ENCODE measurements at regions not wholly inside any gene's neighbourhood (a gene's known extent, or its start where the extent isn't known, plus 50 kb on each side); places are given as distances from the start of the nearest gene placed in this dataset.

- Mint-ChIP-seq H3K27me3 (peaks cover 8% of the 10 kb centered on the region), H3K4me3 (no peak overlapping the region), H3K27ac (no peak overlapping the region)
Observed at GRCh38 chr11:121696931-121697670, 244.3 kb upstream of the SORL1-AS1 start.

GRCh38 chr11:121696177-121696871, 243.6 kb upstream of the SORL1-AS1 start:
- H3K9me3 Mint-ChIP-seq: peaks cover 0 to 2% (median 0%) of the 10 kb centered on the region in 3 donors
- H3K27me3 Mint-ChIP-seq: peaks cover 8% of the 10 kb centered on the region
- no peak overlapping the region for H3K4me3 Mint-ChIP-seq
- H3K36me3 Mint-ChIP-seq: no peaks in the 10 kb centered on the region
- H3K4me1 Mint-ChIP-seq: no peaks in the 10 kb centered on the region
- no peak overlapping the region for H3K27ac Mint-ChIP-seq

More at GRCh38 chr11:121696931-121697670, 244.3 kb upstream of the SORL1-AS1 start:
- Mint-ChIP-seq H3K36me3 (no peaks in the 10 kb centered on the region), H3K9me3 (peaks cover 0 to 2% (median 0%) of the 10 kb centered on the region in 3 donors), H3K4me1 (no peaks in the 10 kb centered on the region)

- Mint-ChIP-seq H3K4me1 (no peaks in the 10 kb centered on the region), H3K36me3 (no peaks in the 10 kb centered on the region), H3K27me3 (peaks cover 5% of the 10 kb centered on the region), H3K9me3 (peaks cover 0 to 2% (median 2%) of the 10 kb centered on the region in 3 donors), H3K27ac (no peak overlapping the region), H3K4me3 (no peak overlapping the region)
Observed at GRCh38 chr11:121692236-121692635, 239.5 kb upstream of the SORL1-AS1 start.

GRCh38 chr11:121688860-121689614, 236.3 kb upstream of the SORL1-AS1 start:
- Mint-ChIP-seq H3K27ac (no peak overlapping the region), H3K36me3 (no peaks in the 10 kb centered on the region), H3K4me3 (no peak overlapping the region), H3K4me1 (no peaks in the 10 kb centered on the region), H3K27me3 (no peaks in the 10 kb centered on the region), H3K9me3 (peaks cover 0 to 6% (median 4%) of the 10 kb centered on the region in 3 donors)

DNA sequence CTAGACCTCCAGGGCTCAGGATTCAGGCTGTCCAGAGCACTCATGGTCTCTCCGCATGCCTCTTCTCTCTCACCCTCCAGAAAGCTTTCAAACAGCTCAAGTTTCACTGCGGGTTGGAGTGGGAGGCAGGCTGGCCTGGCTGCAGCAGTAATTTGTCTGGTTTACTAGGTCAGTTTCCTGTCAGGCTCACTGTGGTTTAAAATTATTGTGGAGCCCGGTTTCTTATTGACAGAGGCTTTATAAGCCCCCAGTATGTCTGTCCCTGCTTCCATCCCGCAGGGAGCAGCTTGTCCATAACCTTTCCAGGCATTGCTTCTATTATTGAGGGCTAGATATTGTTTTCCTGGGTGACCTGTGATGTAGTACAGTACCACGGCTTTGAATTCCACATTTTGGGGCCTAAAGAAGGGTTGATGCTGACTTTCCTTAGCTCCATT, 235.3 kb upstream of the SORL1-AS1 start:
- Mint-ChIP-seq H3K27me3 (no peaks in the 10 kb centered on the region), H3K9me3 (peaks cover 0 to 6% (median 3%) of the 10 kb centered on the region in 3 donors), H3K4me3 (no peak overlapping the region), H3K4me1 (no peaks in the 10 kb centered on the region), H3K36me3 (no peaks in the 10 kb centered on the region), H3K27ac (no peak overlapping the region)

DNA sequence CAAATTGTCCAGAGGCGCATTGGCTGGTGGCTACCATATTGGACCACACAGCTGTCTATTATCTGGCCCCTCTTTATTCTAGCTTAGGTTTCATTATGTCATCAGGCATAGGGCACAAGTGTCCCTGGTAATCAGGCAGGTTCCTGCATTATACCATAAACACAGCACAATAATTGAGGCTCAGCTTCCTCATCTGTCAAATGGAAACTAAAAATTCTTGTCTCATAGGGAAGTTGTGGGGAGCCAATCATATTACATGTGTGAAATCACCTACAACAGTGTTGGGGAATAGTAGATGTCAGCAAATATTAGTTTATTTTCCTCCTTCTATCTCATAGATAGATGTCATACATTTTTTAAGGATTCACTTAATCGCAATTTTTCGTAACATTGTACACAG, 231.0 kb upstream of the SORL1-AS1 start:
- peaks cover 2% of the 10 kb centered on the region for H3K36me3 Mint-ChIP-seq
- no peak overlapping the region for H3K4me3 Mint-ChIP-seq
- no peaks in the 10 kb centered on the region for H3K4me1 Mint-ChIP-seq
- peaks cover 6% of the 10 kb centered on the region for H3K27me3 Mint-ChIP-seq
- H3K9me3 Mint-ChIP-seq: peaks cover 2 to 9% (median 9%) of the 10 kb centered on the region in 3 donors
- H3K27ac Mint-ChIP-seq: no peak overlapping the region
